Gastroesophageal sphincter (tissue), 3 donors: ENCODE measurements at regions not wholly inside any gene's neighbourhood (a gene's known extent, or its start where the extent isn't known, plus 50 kb on each side); places are given as distances from the start of the nearest gene placed in this dataset.

Source experiments
- POLR2A ChIP-seq, 2 donors: fragments of 450-650 bp; IDR thresholded peaks; one replicate each; pipeline ENCODE4 v1.6.1; 2017; ENCODE audit warnings: antibody characterized with exemption in 2 of 2, mild to moderate bottlenecking in 2 of 2, moderate library complexity in 1 of 2
- POLR2AphosphoS5 ChIP-seq: sonication (generic); formaldehyde crosslinking; IDR thresholded peaks from one replicate; pipeline ENCODE4 v1.6.1; 2017; ENCODE audit warnings: antibody characterized with exemption
- TF ChIP-seq, protein P1 (sequence below), 4 experiments: fragments of 200-600 bp in 2 of 4; fragments of 450-650 bp in 2 of 4; sonication (generic) in 1 of 4; IDR thresholded peaks; one replicate each; pipeline ENCODE4 v1.5.1; 2017 to 2019; ENCODE audit warnings: antibody characterized with exemption in 4 of 4, mild to moderate bottlenecking in 2 of 4, moderate library complexity in 2 of 4

DNA sequence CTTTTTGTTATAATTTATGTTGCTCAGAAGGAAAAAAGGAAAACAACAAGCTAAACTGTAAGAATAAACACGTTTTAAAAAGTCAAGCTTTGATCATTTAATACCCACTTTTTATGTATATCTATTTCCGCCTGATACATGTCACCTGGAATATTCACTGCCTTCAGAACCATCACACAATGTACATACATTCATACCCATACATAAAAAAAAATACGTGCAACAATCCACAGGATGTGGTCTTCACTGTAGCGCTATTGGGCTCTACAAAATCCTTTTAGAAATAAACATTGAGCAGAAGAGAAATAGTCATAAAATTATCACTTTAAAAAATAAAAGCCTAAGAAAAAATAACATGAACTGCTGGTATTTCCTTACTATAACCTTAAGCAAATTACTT, 1078.9 kb upstream of the LRRTM3 start:
- TF ChIP-seq, protein P1, sequence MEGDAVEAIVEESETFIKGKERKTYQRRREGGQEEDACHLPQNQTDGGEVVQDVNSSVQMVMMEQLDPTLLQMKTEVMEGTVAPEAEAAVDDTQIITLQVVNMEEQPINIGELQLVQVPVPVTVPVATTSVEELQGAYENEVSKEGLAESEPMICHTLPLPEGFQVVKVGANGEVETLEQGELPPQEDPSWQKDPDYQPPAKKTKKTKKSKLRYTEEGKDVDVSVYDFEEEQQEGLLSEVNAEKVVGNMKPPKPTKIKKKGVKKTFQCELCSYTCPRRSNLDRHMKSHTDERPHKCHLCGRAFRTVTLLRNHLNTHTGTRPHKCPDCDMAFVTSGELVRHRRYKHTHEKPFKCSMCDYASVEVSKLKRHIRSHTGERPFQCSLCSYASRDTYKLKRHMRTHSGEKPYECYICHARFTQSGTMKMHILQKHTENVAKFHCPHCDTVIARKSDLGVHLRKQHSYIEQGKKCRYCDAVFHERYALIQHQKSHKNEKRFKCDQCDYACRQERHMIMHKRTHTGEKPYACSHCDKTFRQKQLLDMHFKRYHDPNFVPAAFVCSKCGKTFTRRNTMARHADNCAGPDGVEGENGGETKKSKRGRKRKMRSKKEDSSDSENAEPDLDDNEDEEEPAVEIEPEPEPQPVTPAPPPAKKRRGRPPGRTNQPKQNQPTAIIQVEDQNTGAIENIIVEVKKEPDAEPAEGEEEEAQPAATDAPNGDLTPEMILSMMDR (IDR thresholded peaks at IDR 0.05), result no peak
- TF ChIP-seq POLR2A (IDR thresholded peaks at IDR 0.05) (no peak), POLR2AphosphoS5 (no peak)
